K562 (cell line): ENCODE measurements at regions not wholly inside any gene's neighbourhood (a gene's known extent, or its start where the extent isn't known, plus 50 kb on each side); places are given as distances from the start of the nearest gene placed in this dataset.

Experiments
- ATAC-seq: fragments of 200-7000 bp; cut with Tn5 transposase; 3 replicates; pipeline ENCODE4 v1.9.1; 2020; ENCODE audit warnings: moderate library complexity
- BruUV-seq: library from RNA; stranded (reverse); fragments of 400-500 nt; replicated peaks from 2 replicates; lab custom pipeline; 2021; lab: Mats Ljungman, UMichigan
- CTCF ChIA-PET: fragments of 300-600 bp; formaldehyde crosslinking; extraction: SDS; loops from one replicate; lab custom pipeline; 2021; ENCODE audit warnings: low intra/inter-chr PET ratio; lab: Yijun Ruan, JAX
- POLR2A ChIA-PET: fragments of 300-600, 350-650 bp; sonication (Branson Sonifier 250); formaldehyde crosslinking; extraction: SDS; loops from one replicate; lab custom pipeline; 2021; ENCODE audit warnings: antibody characterized with exemption, inconsistent platforms; lab: Yijun Ruan, JAX
- DNase-seq, 4 experiments: peaks; one replicate each; pipeline versions ENCODE4 v3.0.0 to v3.0.0-alpha.2; 2011 to 2018; ENCODE audit warnings: low spot score in 3 of 4, mixed read lengths in 3 of 4; ENCODE audit errors: extremely low read depth in 1 of 4
- FAIRE-seq: peaks from 2 replicates; lab custom pipeline; 2011; peaks lifted over from hg19 to GRCh38; lab: Jason Lieb, UNC
- H2AFZ ChIP-seq: 2 replicates; pipeline ENCODE4 v1.6.0; 2011; ENCODE audit warnings: low read depth, low read length, control low read depth, inconsistent platforms
- H3K27ac ChIP-seq: fragments of 200-600 bp; 3 replicates; pipeline ENCODE4 v1.8.0; 2011; ENCODE audit warnings: low read depth, mild to moderate bottlenecking, control low read depth, inconsistent platforms, low read length, moderate library complexity, mixed read lengths; ENCODE audit errors: extremely low read depth
- H3K27me3 ChIP-seq, 2 experiments: fragments of 300-600 bp in 1 of 2; 2 replicates in 1 of 2; 3 replicates in 1 of 2; pipeline versions ENCODE4 v1.6.0 to v1.8.0; 2011; ENCODE audit warnings: inconsistent platforms in 2 of 2, low read length in 2 of 2, mild to moderate bottlenecking in 1 of 2, mixed read lengths in 1 of 2, moderate library complexity in 1 of 2; ENCODE audit not compliant: control insufficient read depth in 2 of 2, insufficient read depth in 2 of 2
- H3K36me3 ChIP-seq: fragments of 300-600 bp; 3 replicates; pipeline ENCODE4 v1.8.0; 2011; ENCODE audit warnings: mild to moderate bottlenecking, low read length, inconsistent platforms; ENCODE audit not compliant: control insufficient read depth, insufficient read depth
- H3K4me1 ChIP-seq, 2 experiments: fragments of 200-600 bp in 1 of 2; replicated peaks in 1 of 2; 2 replicates in 1 of 2; 3 replicates in 1 of 2; pipeline versions ENCODE4 v1.5.1 to v1.8.0; 2011; ENCODE audit warnings: inconsistent platforms in 2 of 2, low read length in 2 of 2, mild to moderate bottlenecking in 1 of 2, mixed read lengths in 1 of 2, moderate library complexity in 1 of 2; ENCODE audit not compliant: control insufficient read depth in 2 of 2, insufficient read depth in 2 of 2
- H3K4me2 ChIP-seq: 2 replicates; pipeline ENCODE4 v1.6.1; 2011; ENCODE audit warnings: low read length, control low read depth, inconsistent platforms, mixed read lengths; ENCODE audit not compliant: insufficient read depth
- H3K4me3 ChIP-seq: fragments of 200-600 bp; sonication (generic), shearing (Covaris generic); 2 replicates; pipeline ENCODE4 v1.5.1; 2016; ENCODE audit warnings: control low read depth, inconsistent platforms
- H3K79me2 ChIP-seq: fragments of 200-600 bp; 3 replicates; pipeline ENCODE4 v1.8.0; 2011; ENCODE audit warnings: low read length, inconsistent platforms; ENCODE audit not compliant: control insufficient read depth, insufficient read depth
- H3K9ac ChIP-seq, 2 experiments: 2 replicates each; pipeline versions ENCODE4 v1.6.0 to v1.6.1; 2011; ENCODE audit warnings: low read depth in 2 of 2, low read length in 2 of 2, control low read depth in 1 of 2, inconsistent platforms in 1 of 2, mild to moderate bottlenecking in 1 of 2, mixed read lengths in 1 of 2; ENCODE audit not compliant: insufficient read depth in 1 of 2
- H3K9me1 ChIP-seq: one replicate; pipeline ENCODE4 v1.6.0; 2011; ENCODE audit warnings: inconsistent platforms, mild to moderate bottlenecking, low read length, moderate library complexity; ENCODE audit not compliant: control insufficient read depth, insufficient read depth
- H3K9me3 ChIP-seq: replicated peaks from 2 replicates; pipeline ENCODE4 v1.5.1; 2011; ENCODE audit warnings: low read depth, low read length, inconsistent platforms; ENCODE audit not compliant: control insufficient read depth, insufficient read depth
- H4K20me1 ChIP-seq: replicated peaks from 2 replicates; pipeline ENCODE4 v1.6.1; 2011; ENCODE audit warnings: low read length, inconsistent platforms, mixed read lengths; ENCODE audit not compliant: control insufficient read depth, insufficient read depth
- ESRRA ChIP-seq: fragments of 450-650 bp; IDR thresholded peaks from 2 replicates; pipeline ENCODE4 v1.6.1; 2014; ENCODE audit warnings: low read depth, mild to moderate bottlenecking, moderate library complexity, borderline replicate concordance
- FOXJ2 ChIP-seq: fragments of 200-800 bp; sonication (Bioruptor generic); IDR thresholded peaks from 2 replicates; pipeline ENCODE4 v1.6.1; 2016; ENCODE audit warnings: missing genetic modification characterization, missing compliant biosample characterization
- HIVEP1 ChIP-seq: fragments of 250-450 bp; sonication (Bioruptor Pico); IDR thresholded peaks from 2 replicates; pipeline ENCODE4 v1.4.0; 2020; ENCODE audit warnings: mild to moderate bottlenecking
- NCOR1 ChIP-seq: fragments of 450-650 bp; IDR thresholded peaks from 2 replicates; pipeline ENCODE4 v1.6.1; 2016; ENCODE audit warnings: mild to moderate bottlenecking, moderate library complexity
- PHB2 ChIP-seq: fragments of 450-650 bp; IDR thresholded peaks from 2 replicates; pipeline ENCODE4 v1.6.1; 2017; ENCODE audit warnings: low read depth
- SIN3B ChIP-seq: fragments of 450-650 bp; IDR thresholded peaks from 2 replicates; pipeline ENCODE4 v1.6.1; 2017; ENCODE audit warnings: low read depth, mild to moderate bottlenecking, moderate library complexity
- TEAD1 ChIP-seq, 2 experiments: fragments of 450-650 bp in 1 of 2; sonication (generic) in 1 of 2; formaldehyde crosslinking; IDR thresholded peaks; 2 replicates each; pipeline versions ENCODE4 v1.4.0 to v1.8.0; 2020 to 2022; ENCODE audit warnings: mild to moderate bottlenecking in 2 of 2, missing genetic modification reagents in 1 of 2
- ZC3H4 ChIP-seq: sonication (generic); formaldehyde crosslinking; IDR thresholded peaks from 2 replicates; pipeline ENCODE4 v1.9.0; 2021; ENCODE audit warnings: missing genetic modification reagents, borderline replicate concordance
- ZNF384 ChIP-seq: IDR thresholded peaks from 2 replicates; pipeline ENCODE4 v1.6.1; 2012; ENCODE audit warnings: low read depth, low read length, improper control_type of control experiment
- ZNF717 ChIP-seq: fragments of 250-450 bp; sonication (Bioruptor Pico); IDR thresholded peaks from 2 replicates; pipeline ENCODE4 v1.5.0; 2021
- ZSCAN32 ChIP-seq: fragments of 450-650 bp; formaldehyde crosslinking; IDR thresholded peaks from 2 replicates; pipeline ENCODE4 v1.4.0; 2020; ENCODE audit warnings: mild to moderate bottlenecking, moderate library complexity
- WGBS: fragments of 100-300 bp; shearing (Covaris generic); methylation state at CpG from one replicate; pipeline ENCODE4 v1.1.6; 2016; ENCODE audit warnings: low coverage, mixed read lengths; ENCODE audit not compliant: insufficient coverage; ENCODE audit errors: missing lambda C conversion rate; 5-methylcytosine and 5-hydroxymethylcytosine counted together
- in situ Hi-C: fragments of 300-500 bp; cut with MboI; formaldehyde crosslinking; loops from 4 replicates; pipeline ENCODE4 v1.15.0; 2018; ENCODE audit warnings: inconsistent platforms, mixed read lengths
- intact Hi-C: fragments of 100-400 bp; cut with micrococcal nuclease; formaldehyde crosslinking; loops from 2 replicates; pipeline ENCODE4 v1.14.2; 2022
- TF ChIP-seq, protein P1 (sequence below): sonication (generic); formaldehyde crosslinking; IDR thresholded peaks from 2 replicates; pipeline ENCODE4 v1.8.0; 2022; ENCODE audit warnings: missing genetic modification reagents, mild to moderate bottlenecking, borderline replicate concordance
- TF ChIP-seq, protein P2 (sequence below): fragments of 250-450 bp; sonication (Bioruptor Pico); IDR thresholded peaks from 2 replicates; pipeline ENCODE4 v1.4.0; 2020

DNA sequence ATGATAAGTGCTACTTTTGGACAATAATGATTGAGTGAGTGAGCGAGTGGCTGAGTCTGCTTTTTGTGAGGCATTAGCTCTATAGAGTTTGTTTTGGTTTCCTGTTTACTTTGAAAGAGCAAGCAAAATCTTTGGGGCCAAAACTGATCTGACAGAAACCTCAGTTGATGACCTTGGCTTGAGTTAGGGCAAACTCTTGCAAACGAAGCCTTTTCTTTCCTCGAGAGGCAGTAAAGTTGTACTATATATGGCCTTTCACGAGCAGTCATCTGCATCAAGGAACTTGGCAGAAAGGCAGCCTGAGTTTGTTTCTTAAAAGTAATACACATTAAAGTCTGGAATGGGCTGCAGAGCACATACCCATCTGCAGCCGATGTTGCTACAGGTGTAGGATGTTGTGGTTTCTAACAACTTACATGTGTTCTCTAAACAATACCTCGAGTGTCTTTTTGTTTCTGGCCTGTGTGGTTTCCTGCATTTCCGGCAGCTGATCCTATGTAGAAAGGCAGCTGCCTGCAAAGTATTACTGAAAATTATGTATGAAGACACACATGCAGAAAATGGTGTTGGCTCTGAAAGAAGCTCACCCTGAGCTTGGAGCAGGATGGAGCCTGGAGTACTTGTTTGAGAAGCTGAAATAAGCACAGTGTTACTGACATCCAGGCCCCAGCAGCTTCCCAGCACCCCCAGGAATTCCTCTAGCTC is 60.8 kb downstream of the FOXD1 start:
- DNase-seq (no peak), FAIRE-seq (no peak), ATAC-seq (no peak)
- Histone ChIP-seq H3K9me3 (no peaks in the 10 kb centered on the region), H3K9ac (no peak overlapping the region), H3K36me3 (no peaks in the 10 kb centered on the region), H3K4me3 (no peak overlapping the region), H3K4me2 (no peak overlapping the region), H2AFZ (no peak overlapping the region), H3K4me1 (no peaks in the 10 kb centered on the region), H3K9me1 (no peaks in the 10 kb centered on the region), H3K27ac (no peak overlapping the region), H4K20me1 (no peaks in the 10 kb centered on the region), H3K27me3 (peaks cover 1 to 2% of the 10 kb centered on the region in 2 experiments; a peak in 3 of 5 replicates), H3K79me2 (no peaks in the 10 kb centered on the region)
- in situ Hi-C loops = no loop called here
- POLR2A ChIA-PET = no interaction called here
- BruUV-seq = no TSS peak
- TF ChIP-seq, protein P1, sequence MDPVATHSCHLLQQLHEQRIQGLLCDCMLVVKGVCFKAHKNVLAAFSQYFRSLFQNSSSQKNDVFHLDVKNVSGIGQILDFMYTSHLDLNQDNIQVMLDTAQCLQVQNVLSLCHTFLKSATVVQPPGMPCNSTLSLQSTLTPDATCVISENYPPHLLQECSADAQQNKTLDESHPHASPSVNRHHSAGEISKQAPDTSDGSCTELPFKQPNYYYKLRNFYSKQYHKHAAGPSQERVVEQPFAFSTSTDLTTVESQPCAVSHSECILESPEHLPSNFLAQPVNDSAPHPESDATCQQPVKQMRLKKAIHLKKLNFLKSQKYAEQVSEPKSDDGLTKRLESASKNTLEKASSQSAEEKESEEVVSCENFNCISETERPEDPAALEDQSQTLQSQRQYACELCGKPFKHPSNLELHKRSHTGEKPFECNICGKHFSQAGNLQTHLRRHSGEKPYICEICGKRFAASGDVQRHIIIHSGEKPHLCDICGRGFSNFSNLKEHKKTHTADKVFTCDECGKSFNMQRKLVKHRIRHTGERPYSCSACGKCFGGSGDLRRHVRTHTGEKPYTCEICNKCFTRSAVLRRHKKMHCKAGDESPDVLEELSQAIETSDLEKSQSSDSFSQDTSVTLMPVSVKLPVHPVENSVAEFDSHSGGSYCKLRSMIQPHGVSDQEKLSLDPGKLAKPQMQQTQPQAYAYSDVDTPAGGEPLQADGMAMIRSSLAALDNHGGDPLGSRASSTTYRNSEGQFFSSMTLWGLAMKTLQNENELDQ (CRISPR knock-in tag) = no peak
- TF ChIP-seq TEAD1 (CRISPR knock-in tag; IDR thresholded peaks at IDR 0.05) (no peak), SIN3B (no peak), ZC3H4 (CRISPR knock-in tag) (no peak), ZNF384 (no peak), HIVEP1 (no peak), NCOR1 (no peak), PHB2 (no peak), FOXJ2 (tag) (no peak), ZSCAN32 (CRISPR knock-in tag) (no peak), ZNF717 (CRISPR knock-in tag) (no peak), ESRRA (no peak)
- TF ChIP-seq, protein P2, sequence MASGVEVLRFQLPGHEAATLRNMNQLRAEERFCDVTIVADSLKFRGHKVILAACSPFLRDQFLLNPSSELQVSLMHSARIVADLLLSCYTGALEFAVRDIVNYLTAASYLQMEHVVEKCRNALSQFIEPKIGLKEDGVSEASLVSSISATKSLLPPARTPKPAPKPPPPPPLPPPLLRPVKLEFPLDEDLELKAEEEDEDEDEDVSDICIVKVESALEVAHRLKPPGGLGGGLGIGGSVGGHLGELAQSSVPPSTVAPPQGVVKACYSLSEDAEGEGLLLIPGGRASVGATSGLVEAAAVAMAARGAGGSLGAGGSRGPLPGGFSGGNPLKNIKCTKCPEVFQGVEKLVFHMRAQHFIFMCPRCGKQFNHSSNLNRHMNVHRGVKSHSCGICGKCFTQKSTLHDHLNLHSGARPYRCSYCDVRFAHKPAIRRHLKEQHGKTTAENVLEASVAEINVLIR (CRISPR knock-in tag) = no peak
- intact Hi-C loops = no loop called here
- CTCF ChIA-PET = no interaction called here
- WGBS = 4% methylated on average over 7 of the region's 7 CpGs
